MM.1S (cell line): ENCODE measurements at regions not wholly inside any gene's neighbourhood (a gene's known extent, or its start where the extent isn't known, plus 50 kb on each side); places are given as distances from the start of the nearest gene placed in this dataset.

Experiments
- CTCF ChIP-seq: fragments of 300-600 bp; sonication (generic); IDR thresholded peaks from 2 replicates; pipeline ENCODE4 v1.5.1; 2016; ENCODE audit warnings: antibody characterized with exemption, low read length, mixed read lengths
- EZH2 ChIP-seq: fragments of 300-600 bp; sonication (generic); optimal IDR thresholded peaks from 2 replicates; pipeline ENCODE3; 2017; ENCODE audit warnings: low read depth, mild to moderate bottlenecking, antibody characterized with exemption, low read length, mixed read lengths
- EZH2phosphoT487 ChIP-seq: fragments of 300-600 bp; sonication (generic); IDR thresholded peaks from 2 replicates; pipeline ENCODE4 v1.6.1; 2018; ENCODE audit warnings: antibody characterized with exemption, low read length

- TF ChIP-seq EZH2phosphoT487 (no peak), CTCF (no peak), EZH2 (no peak)
Measured at GRCh38 chr5:119795768-119796167, 166.4 kb downstream of the FAM170A start.
